ENCODE measurements at regions not wholly inside any gene's neighbourhood (a gene's known extent, or its start where the extent isn't known, plus 50 kb on each side); places are given as distances from the start of the nearest gene placed in this dataset.
"Not testable (repeated sequence)": the region's sequence is repeated elsewhere in the genome, so short reads cannot be mapped to it uniquely, and the experiment has no call there.

DNA sequence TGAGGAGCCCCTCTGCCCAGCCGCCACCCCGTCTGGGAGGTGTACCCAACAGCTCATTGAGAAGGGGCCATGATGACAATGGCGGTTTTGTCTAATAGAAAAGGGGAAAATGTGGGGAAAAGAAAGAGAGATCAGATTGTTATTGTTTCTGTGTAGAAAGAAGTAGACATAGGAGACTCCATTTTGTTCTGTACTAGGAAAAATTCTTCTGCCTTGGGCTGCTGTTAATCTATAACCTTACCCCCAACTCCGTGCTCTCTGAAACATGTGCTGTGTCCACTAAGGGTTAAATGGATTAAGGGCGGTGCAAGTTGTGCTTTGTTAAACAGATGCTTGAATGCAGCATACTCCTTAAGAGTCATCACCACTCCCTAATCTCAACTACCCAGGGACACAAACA is 861.1 kb upstream of the INTU start:
- TF ChIP-seq, protein P1, sequence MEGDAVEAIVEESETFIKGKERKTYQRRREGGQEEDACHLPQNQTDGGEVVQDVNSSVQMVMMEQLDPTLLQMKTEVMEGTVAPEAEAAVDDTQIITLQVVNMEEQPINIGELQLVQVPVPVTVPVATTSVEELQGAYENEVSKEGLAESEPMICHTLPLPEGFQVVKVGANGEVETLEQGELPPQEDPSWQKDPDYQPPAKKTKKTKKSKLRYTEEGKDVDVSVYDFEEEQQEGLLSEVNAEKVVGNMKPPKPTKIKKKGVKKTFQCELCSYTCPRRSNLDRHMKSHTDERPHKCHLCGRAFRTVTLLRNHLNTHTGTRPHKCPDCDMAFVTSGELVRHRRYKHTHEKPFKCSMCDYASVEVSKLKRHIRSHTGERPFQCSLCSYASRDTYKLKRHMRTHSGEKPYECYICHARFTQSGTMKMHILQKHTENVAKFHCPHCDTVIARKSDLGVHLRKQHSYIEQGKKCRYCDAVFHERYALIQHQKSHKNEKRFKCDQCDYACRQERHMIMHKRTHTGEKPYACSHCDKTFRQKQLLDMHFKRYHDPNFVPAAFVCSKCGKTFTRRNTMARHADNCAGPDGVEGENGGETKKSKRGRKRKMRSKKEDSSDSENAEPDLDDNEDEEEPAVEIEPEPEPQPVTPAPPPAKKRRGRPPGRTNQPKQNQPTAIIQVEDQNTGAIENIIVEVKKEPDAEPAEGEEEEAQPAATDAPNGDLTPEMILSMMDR (IDR thresholded peaks at IDR 0.05; ENCODE audit: low read depth, low read length, poor library complexity, severe bottlenecking) = not testable (repeated sequence)
- not testable (repeated sequence) for TF ChIP-seq EZH2phosphoT487 (IDR thresholded peaks at IDR 0.05; ENCODE audit: borderline replicate concordance, low read length)
